ENCODE measurements at regions not wholly inside any gene's neighbourhood (a gene's known extent, or its start where the extent isn't known, plus 50 kb on each side); places are given as distances from the start of the nearest gene placed in this dataset.

- Histone ChIP-seq H2AFZ (ENCODE audit: low read length) (no peak overlapping the region), H3K9ac (ENCODE audit: insufficient read depth, low read depth, low read length) (no peak overlapping the region), H3K4me2 (ENCODE audit: low read depth, low read length) (no peak overlapping the region), H3K27me3 (ENCODE audit: control insufficient read depth in 1 of 2, insufficient read depth in 2 of 2, low read length in 2 of 2) (peaks cover 0 to 4% of the 10 kb centered on the region in 2 experiments; a peak in 3 of 5 replicates), H3K27ac (ENCODE audit: extremely low read length, insufficient read depth, low read length) (no peak overlapping the region), H4K20me1 (ENCODE audit: insufficient read depth, low read length) (no peaks in the 10 kb centered on the region), H3K4me3 (replicated peaks in 1 of 3; ENCODE audit: insufficient read depth in 1 of 3, low read depth in 2 of 3, low read length in 3 of 3) (no peak overlapping the region), H3K79me2 (ENCODE audit: insufficient read depth, low read length) (no peaks in the 10 kb centered on the region), H3K4me1 (ENCODE audit: insufficient read depth, low read length) (no peaks in the 10 kb centered on the region), H3K36me3 (replicated peaks in 1 of 2; ENCODE audit: control insufficient read depth in 1 of 2, insufficient read depth in 2 of 2, low read length in 2 of 2) (no peaks in the 10 kb centered on the region), H3K9me3 (ENCODE audit: low read length) (no peaks in the 10 kb centered on the region)
- BruUV-seq (replicated peaks), result no TSS peak
- TF ChIP-seq KMT2B (CRISPR knock-in tag; IDR thresholded peaks at IDR 0.05) (no peak), PRDM4 (CRISPR knock-in tag; IDR thresholded peaks at IDR 0.05; ENCODE audit: borderline replicate concordance) (no peak)
- ATAC-seq, result no peak
- no peak for DNase-seq (ENCODE audit: low spot score)
- CTCF ChIA-PET (ENCODE audit: low intra/inter-chr PET ratio, low total read pairs), result no interaction called here
- POLR2A ChIA-PET, result no interaction called here
- in situ Hi-C loops (cut with HindIII; ENCODE audit: extremely low pct_ligation_motif_present, low pct_unique_long_range_greater_than_20kb), result no loop called here
- FAIRE-seq, result no peak
- intact Hi-C loops (cut with micrococcal nuclease; ENCODE audit: unreplicated experiment), result no loop called here
Observed at GRCh38 chr2:71974846-71975245, 172.8 kb downstream of the CYP26B1 start.

GRCh38 chr2:71971493-71971892, 176.2 kb downstream of the CYP26B1 start:
- Histone ChIP-seq H3K4me3 (replicated peaks in 1 of 3; ENCODE audit: insufficient read depth in 1 of 3, low read depth in 2 of 3, low read length in 3 of 3) (no peak overlapping the region), H4K20me1 (ENCODE audit: insufficient read depth, low read length) (no peaks in the 10 kb centered on the region), H3K36me3 (replicated peaks in 1 of 2; ENCODE audit: control insufficient read depth in 1 of 2, insufficient read depth in 2 of 2, low read length in 2 of 2) (no peaks in the 10 kb centered on the region), H3K79me2 (ENCODE audit: insufficient read depth, low read length) (no peaks in the 10 kb centered on the region), H3K27me3 (ENCODE audit: control insufficient read depth in 1 of 2, insufficient read depth in 2 of 2, low read length in 2 of 2) (peaks cover 0 to 4% of the 10 kb centered on the region in 2 experiments; a peak in 3 of 5 replicates), H3K9ac (ENCODE audit: insufficient read depth, low read depth, low read length) (no peak overlapping the region), H2AFZ (ENCODE audit: low read length) (no peak overlapping the region), H3K27ac (ENCODE audit: extremely low read length, insufficient read depth, low read length) (no peak overlapping the region), H3K4me2 (ENCODE audit: low read depth, low read length) (no peak overlapping the region), H3K4me1 (ENCODE audit: insufficient read depth, low read length) (no peaks in the 10 kb centered on the region), H3K9me3 (ENCODE audit: low read length) (no peaks in the 10 kb centered on the region)
- intact Hi-C loops (cut with micrococcal nuclease; ENCODE audit: unreplicated experiment), result no loop called here
- ChIA-PET CTCF (ENCODE audit: low intra/inter-chr PET ratio, low total read pairs) (no interaction called here), POLR2A (no interaction called here)
- DNase-seq (ENCODE audit: low spot score), result no peak
- no TSS peak for BruUV-seq (replicated peaks)
- in situ Hi-C loops (cut with HindIII; ENCODE audit: extremely low pct_ligation_motif_present, low pct_unique_long_range_greater_than_20kb), result no loop called here
- ATAC-seq, result no peak
- FAIRE-seq, result no peak
- 0% methylated on average over 4 of the region's 4 CpGs for WGBS (ENCODE audit: low lambda C conversion rate)
- TF ChIP-seq ZFY (CRISPR knock-in tag; IDR thresholded peaks at IDR 0.05) (no peak), ZNF550 (CRISPR knock-in tag; IDR thresholded peaks at IDR 0.05; ENCODE audit: borderline replicate concordance) (no peak), ZNF772 (CRISPR knock-in tag; IDR thresholded peaks at IDR 0.05) (no peak), ZNF382 (CRISPR knock-in tag; IDR thresholded peaks at IDR 0.05; ENCODE audit: borderline replicate concordance) (no peak), MXI1 (IDR thresholded peaks at IDR 0.05; ENCODE audit: borderline replicate concordance, low read depth, low read length) (no peak), PCBP1 (IDR thresholded peaks at IDR 0.05; ENCODE audit: borderline replicate concordance, low read depth, low read length) (no peak), ZNF282 (IDR thresholded peaks at IDR 0.05; ENCODE audit: partially characterized antibody) (no peak), ZSCAN29 (CRISPR knock-in tag; conservative IDR thresholded peaks at IDR 0.05) (no peak)
- TF ChIP-seq, protein P1, sequence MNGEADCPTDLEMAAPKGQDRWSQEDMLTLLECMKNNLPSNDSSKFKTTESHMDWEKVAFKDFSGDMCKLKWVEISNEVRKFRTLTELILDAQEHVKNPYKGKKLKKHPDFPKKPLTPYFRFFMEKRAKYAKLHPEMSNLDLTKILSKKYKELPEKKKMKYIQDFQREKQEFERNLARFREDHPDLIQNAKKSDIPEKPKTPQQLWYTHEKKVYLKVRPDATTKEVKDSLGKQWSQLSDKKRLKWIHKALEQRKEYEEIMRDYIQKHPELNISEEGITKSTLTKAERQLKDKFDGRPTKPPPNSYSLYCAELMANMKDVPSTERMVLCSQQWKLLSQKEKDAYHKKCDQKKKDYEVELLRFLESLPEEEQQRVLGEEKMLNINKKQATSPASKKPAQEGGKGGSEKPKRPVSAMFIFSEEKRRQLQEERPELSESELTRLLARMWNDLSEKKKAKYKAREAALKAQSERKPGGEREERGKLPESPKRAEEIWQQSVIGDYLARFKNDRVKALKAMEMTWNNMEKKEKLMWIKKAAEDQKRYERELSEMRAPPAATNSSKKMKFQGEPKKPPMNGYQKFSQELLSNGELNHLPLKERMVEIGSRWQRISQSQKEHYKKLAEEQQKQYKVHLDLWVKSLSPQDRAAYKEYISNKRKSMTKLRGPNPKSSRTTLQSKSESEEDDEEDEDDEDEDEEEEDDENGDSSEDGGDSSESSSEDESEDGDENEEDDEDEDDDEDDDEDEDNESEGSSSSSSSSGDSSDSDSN (CRISPR knock-in tag; IDR thresholded peaks at IDR 0.05), result no peak
- TF ChIP-seq, protein P2, sequence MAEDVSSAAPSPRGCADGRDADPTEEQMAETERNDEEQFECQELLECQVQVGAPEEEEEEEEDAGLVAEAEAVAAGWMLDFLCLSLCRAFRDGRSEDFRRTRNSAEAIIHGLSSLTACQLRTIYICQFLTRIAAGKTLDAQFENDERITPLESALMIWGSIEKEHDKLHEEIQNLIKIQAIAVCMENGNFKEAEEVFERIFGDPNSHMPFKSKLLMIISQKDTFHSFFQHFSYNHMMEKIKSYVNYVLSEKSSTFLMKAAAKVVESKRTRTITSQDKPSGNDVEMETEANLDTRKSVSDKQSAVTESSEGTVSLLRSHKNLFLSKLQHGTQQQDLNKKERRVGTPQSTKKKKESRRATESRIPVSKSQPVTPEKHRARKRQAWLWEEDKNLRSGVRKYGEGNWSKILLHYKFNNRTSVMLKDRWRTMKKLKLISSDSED (CRISPR knock-in tag; IDR thresholded peaks at IDR 0.05), result no peak

All from HepG2 (cell line).